Hindlimb muscle (tissue), 1 donor: ENCODE measurements at regions not wholly inside any gene's neighbourhood (a gene's known extent, or its start where the extent isn't known, plus 50 kb on each side); places are given as distances from the start of the nearest gene placed in this dataset.

Source experiments
- DNase-seq: peaks from one replicate; pipeline ENCODE4 v3.0.0-alpha.2; 2013

DNA sequence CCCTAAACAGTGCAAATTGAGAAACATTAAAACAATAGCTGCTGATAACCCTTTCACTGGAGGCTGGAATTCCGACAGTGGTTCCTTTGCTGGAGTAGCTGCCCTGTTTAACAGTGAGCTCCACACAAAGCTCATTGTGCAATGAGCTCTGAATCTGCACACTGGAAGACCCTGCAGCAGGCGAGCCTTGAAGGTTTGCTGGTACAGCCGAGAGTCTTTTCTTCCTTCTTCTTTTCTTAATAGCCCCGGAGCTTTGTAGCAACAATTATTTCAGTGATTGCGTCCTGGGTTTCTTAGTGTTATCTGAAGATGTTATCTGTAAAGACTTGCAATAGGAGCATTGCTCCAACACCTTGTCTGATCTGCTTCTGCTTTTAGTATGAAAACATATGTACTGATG, 50.8 kb upstream of the CXCR4 start:
- no peak for DNase-seq

DNA sequence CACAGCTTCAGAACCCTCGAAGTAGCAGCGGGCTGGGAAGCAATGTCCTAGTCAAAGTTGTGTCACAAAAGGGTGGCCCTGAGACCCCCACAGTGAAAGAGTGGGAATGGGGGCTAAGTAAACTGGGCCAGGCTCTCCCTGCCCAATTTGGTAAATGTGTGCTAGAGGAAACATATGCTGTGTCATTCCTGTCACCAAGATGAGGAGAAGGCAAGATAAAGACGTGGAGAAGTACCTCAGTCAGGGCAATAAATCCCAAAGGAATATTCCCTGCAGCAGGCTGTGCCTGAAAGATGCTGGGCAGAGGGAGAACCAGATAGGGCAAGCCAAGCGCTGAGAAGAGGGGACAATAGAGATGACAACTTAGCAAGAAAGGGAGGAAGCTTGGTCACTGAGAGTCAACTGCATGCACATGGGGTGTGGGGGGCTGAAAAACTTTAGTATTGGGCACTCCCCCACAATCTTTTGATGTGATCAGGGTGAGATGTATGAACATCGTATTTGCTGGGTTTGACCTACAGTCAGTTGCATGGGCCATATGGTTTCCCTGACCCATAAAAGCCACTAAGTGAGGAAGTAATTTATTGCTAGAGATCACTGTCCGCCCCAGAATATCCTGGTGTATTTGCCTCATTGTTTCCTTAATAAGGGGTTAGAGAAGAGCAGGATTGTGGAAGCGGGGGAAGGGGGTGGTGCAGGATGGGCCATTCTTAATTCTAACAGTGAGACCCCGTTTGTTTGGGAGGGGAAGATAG, 49.9 kb upstream of the CXCR4 start:
- DNase-seq: no peak
